ENCODE measurements at regions not wholly inside any gene's neighbourhood (a gene's known extent, or its start where the extent isn't known, plus 50 kb on each side); places are given as distances from the start of the nearest gene placed in this dataset.

GRCh38 chr1:59079434-59080140, 217.3 kb upstream of the FGGY start:
- Histone ChIP-seq H2AFZ (ENCODE audit: low read depth, low read length) (no peak overlapping the region), H3K9ac (ENCODE audit: insufficient read depth in 1 of 2, low read depth in 2 of 2, low read length in 2 of 2) (no peak overlapping the region), H3K9me1 (ENCODE audit: control insufficient read depth, insufficient read depth, low read length) (no peaks in the 10 kb centered on the region), H3K4me3 (no peak overlapping the region), H3K27me3 (ENCODE audit: control insufficient read depth in 2 of 2, insufficient read depth in 2 of 2, low read length in 2 of 2) (no peaks in the 10 kb centered on the region), H3K4me2 (ENCODE audit: insufficient read depth, low read length) (no peak overlapping the region), H3K79me2 (ENCODE audit: control insufficient read depth, insufficient read depth, low read length) (no peaks in the 10 kb centered on the region), H3K36me3 (ENCODE audit: control insufficient read depth, insufficient read depth, low read length) (no peaks in the 10 kb centered on the region), H3K27ac (ENCODE audit: extremely low read depth, low read depth, low read length) (no peak overlapping the region), H3K9me3 (replicated peaks; ENCODE audit: control insufficient read depth, insufficient read depth, low read depth, low read length) (no peaks in the 10 kb centered on the region), H3K4me1 (replicated peaks in 1 of 2; ENCODE audit: control insufficient read depth in 2 of 2, insufficient read depth in 2 of 2, low read length in 2 of 2) (peaks cover 12 to 28% of the 10 kb centered on the region in 2 experiments), H4K20me1 (replicated peaks; ENCODE audit: control insufficient read depth, insufficient read depth, low read length) (no peaks in the 10 kb centered on the region; the same call in 1 of the 2 replicates)
- POLR2A ChIA-PET: interaction anchor here (0.6 kb wide), 2 partner anchors 42 to 75 kb away, joined by 3 to 4 read pairs; no protein-coding TSS in a partner anchor
- 4% methylated on average over 3 of the region's 3 CpGs for WGBS (ENCODE audit: insufficient coverage, low coverage, missing lambda C conversion rate)
- intact Hi-C loops (cut with micrococcal nuclease) (loop anchor here (10.0 kb wide), 1 partner anchor 295 kb away; the partner anchor contains the start of gene JUN), in situ Hi-C loops (cut with MboI) (no loop called here)
- FAIRE-seq (no peak), DNase-seq (ENCODE audit: extremely low read depth in 1 of 4, low spot score in 3 of 4) (no peak), ATAC-seq (no peak)
- CTCF ChIA-PET (ENCODE audit: low intra/inter-chr PET ratio): no interaction called here
- no TSS peak for BruUV-seq (replicated peaks)
- TF ChIP-seq SMAD1 (IDR thresholded peaks at IDR 0.05; ENCODE audit: low read depth, low read length, partially characterized antibody) (no peak), MXD1 (CRISPR knock-in tag; IDR thresholded peaks at IDR 0.05; ENCODE audit: borderline replicate concordance, poor library complexity, severe bottlenecking) (no peak), ZNF583 (CRISPR knock-in tag; IDR thresholded peaks at IDR 0.05) (no peak), SFPQ (IDR thresholded peaks at IDR 0.05; ENCODE audit: low read depth, low read length) (no peak), ZNF318 (IDR thresholded peaks at IDR 0.05; ENCODE audit: borderline replicate concordance in 1 of 2, low read depth in 1 of 2) (no peak), ESRRB (CRISPR knock-in tag; IDR thresholded peaks at IDR 0.05; ENCODE audit: borderline replicate concordance) (no peak), ZC3H4 (CRISPR knock-in tag; IDR thresholded peaks at IDR 0.05; ENCODE audit: borderline replicate concordance) (no peak), PHB (CRISPR knock-in tag; IDR thresholded peaks at IDR 0.05) (no peak), HNRNPUL1 (IDR thresholded peaks at IDR 0.05; ENCODE audit: low read length) (no peak), PCBP2 (IDR thresholded peaks at IDR 0.05; ENCODE audit: low read depth, low read length, poor library complexity, severe bottlenecking) (no peak), CC2D1A (IDR thresholded peaks at IDR 0.05) (no peak)
